Ascending aorta (tissue), 2 donors: ENCODE measurements at regions not wholly inside any gene's neighbourhood (a gene's known extent, or its start where the extent isn't known, plus 50 kb on each side); places are given as distances from the start of the nearest gene placed in this dataset.

Source experiments
- DNase-seq, 2 donors: peaks; one replicate each; pipeline ENCODE4 v3.0.0-alpha.2; 2019; ENCODE audit warnings: low spot score in 2 of 2
- H3K27ac ChIP-seq, 2 donors: fragments of 200-600 bp; sonication (generic); one replicate each; pipeline ENCODE4 v1.5.1; 2016 to 2017; ENCODE audit warnings: mild to moderate bottlenecking in 1 of 2
- H3K27me3 ChIP-seq: fragments of 200-600 bp; sonication (generic); one replicate; pipeline ENCODE4 v1.5.1; 2017
- H3K36me3 ChIP-seq, 2 donors: fragments of 200-600 bp; sonication (generic); one replicate each; pipeline ENCODE4 v1.5.1; 2016
- H3K4me1 ChIP-seq, 2 donors: fragments of 200-600 bp; sonication (generic); one replicate each; pipeline ENCODE4 v1.5.1; 2016 to 2017; ENCODE audit warnings: mild to moderate bottlenecking in 1 of 2
- H3K4me3 ChIP-seq, 2 donors: fragments of 200-600 bp; sonication (generic); one replicate each; pipeline ENCODE4 v1.5.1; 2016 to 2017; ENCODE audit warnings: mild to moderate bottlenecking in 1 of 2
- H3K9me3 ChIP-seq, 2 donors: fragments of 200-600 bp; sonication (generic); one replicate each; pipeline ENCODE4 v1.5.1; 2016
- CTCF ChIP-seq, 3 experiments: fragments of 200-600 bp in 2 of 3; fragments of 450-650 bp in 1 of 3; sonication (generic) in 2 of 3; IDR thresholded peaks; one replicate each; pipeline ENCODE4 v1.5.1; 2016 to 2019; ENCODE audit warnings: antibody characterized with exemption in 3 of 3, mild to moderate bottlenecking in 1 of 3, moderate library complexity in 1 of 3
- intact Hi-C: fragments of 100-400 bp; cut with DNase I; formaldehyde crosslinking; loops from one replicate; pipeline ENCODE4 v1.15.1; 2023

GRCh38 chr16:52320930-52321439 lies 226.0 kb downstream of the TOX3 start:
- no peak overlapping the region for H3K27ac ChIP-seq
- H3K27me3 ChIP-seq = no peaks in the 10 kb centered on the region
- no peak for TF ChIP-seq CTCF (IDR thresholded peaks at IDR 0.05)
- no peaks in the 10 kb centered on the region for H3K36me3 ChIP-seq
- DNase-seq = no peak
- no peaks in the 10 kb centered on the region for H3K9me3 ChIP-seq
- intact Hi-C loops = no loop called here
- H3K4me3 ChIP-seq = no peak overlapping the region
- no peaks in the 10 kb centered on the region for H3K4me1 ChIP-seq

GRCh38 chr16:52318302-52319009 lies 228.5 kb downstream of the TOX3 start:
- DNase-seq = no peak
- no peak for TF ChIP-seq CTCF (IDR thresholded peaks at IDR 0.05)
- no peaks in the 10 kb centered on the region for H3K27me3 ChIP-seq
- no peaks in the 10 kb centered on the region for H3K36me3 ChIP-seq
- no peak overlapping the region for H3K27ac ChIP-seq
- no peaks in the 10 kb centered on the region for H3K4me1 ChIP-seq
- H3K4me3 ChIP-seq = no peak overlapping the region
- intact Hi-C loops = no loop called here
- no peaks in the 10 kb centered on the region for H3K9me3 ChIP-seq

DNA sequence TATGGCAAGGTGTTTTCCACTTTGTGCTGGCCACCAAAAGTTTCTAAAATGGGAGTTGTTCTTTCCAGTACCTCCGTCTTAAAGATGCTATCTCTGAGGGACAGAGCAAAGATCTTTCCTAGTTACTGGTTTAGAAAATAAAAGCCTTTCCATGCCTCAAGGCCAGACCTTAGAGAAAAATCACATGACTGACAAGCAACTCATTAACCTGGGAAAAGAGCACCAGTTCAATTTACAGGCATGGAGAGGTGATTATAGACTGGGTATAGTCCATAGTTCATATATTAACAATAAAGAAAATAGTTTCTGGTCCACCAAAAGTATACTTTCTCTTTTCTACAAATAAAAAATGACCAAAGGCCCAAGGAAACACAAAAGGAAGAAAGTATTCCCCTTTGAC lies 230.7 kb downstream of the TOX3 start:
- H3K36me3 ChIP-seq = no peaks in the 10 kb centered on the region
- H3K27ac ChIP-seq = no peak overlapping the region
- no peak for DNase-seq
- no peaks in the 10 kb centered on the region for H3K4me1 ChIP-seq
- H3K4me3 ChIP-seq = no peak overlapping the region
- no peaks in the 10 kb centered on the region for H3K9me3 ChIP-seq
- intact Hi-C loops = no loop called here
- no peaks in the 10 kb centered on the region for H3K27me3 ChIP-seq
- TF ChIP-seq CTCF (IDR thresholded peaks at IDR 0.05) = no peak

- Histone ChIP-seq H3K4me3 (no peak overlapping the region), H3K4me1 (no peaks in the 10 kb centered on the region), H3K27me3 (no peaks in the 10 kb centered on the region), H3K36me3 (no peaks in the 10 kb centered on the region), H3K9me3 (no peaks in the 10 kb centered on the region), H3K27ac (no peak overlapping the region)
- intact Hi-C loops = no loop called here
- no peak for DNase-seq
- no peak for TF ChIP-seq CTCF (IDR thresholded peaks at IDR 0.05)
These were observed 234.2 kb downstream of the TOX3 start for GRCh38 chr16:52312716-52313115.

DNA sequence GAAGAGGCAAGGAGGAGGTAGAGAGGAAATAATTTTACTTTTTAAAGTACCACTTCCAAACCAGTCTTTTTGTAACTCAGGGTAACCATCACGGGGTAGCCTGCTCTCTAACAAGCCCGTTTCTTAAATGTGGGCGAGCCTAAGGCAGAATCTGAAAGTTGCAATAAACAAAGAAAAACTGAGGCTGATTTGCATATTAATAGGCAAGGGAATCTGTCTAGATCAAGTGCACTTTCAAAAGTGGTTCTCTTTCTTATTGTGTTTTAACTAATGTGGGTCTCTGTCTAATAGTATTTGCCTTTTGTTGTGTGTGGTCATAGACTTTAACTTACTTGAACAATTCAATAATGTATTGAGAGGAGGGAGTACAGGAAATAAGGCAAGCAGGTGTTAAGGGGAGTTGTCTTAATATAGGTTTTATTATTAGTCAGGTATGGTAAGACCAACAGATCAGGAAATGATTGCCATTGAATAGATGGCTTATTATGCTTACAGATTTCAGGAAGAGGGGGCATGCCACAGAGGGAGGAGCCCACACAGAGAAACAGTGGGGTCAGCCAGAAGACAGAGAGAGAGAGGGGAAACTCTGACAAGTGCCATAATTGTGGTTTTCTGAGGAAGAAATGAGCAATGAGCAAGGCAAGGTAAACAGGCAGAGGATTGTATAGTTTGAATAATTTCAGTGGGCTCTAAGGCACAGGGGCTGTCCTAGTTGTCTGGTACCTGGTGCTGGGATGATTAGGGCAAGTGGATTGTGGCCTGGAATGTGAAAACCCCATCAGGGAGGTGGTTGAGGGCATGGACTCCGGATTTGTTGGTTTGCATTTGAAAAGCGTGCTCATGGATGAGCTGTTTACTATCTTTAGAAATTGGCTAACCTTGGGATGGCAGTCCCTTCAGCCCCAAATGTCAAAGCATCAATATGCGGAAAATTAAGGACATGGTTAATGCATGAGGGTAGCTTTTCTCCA lies 237.2 kb downstream of the TOX3 start:
- no peaks in the 10 kb centered on the region for H3K9me3 ChIP-seq
- intact Hi-C loops = no loop called here
- no peak for TF ChIP-seq CTCF (IDR thresholded peaks at IDR 0.05)

More for the DNA sequence above, 237.2 kb downstream of the TOX3 start:
- H3K4me1 ChIP-seq = no peaks in the 10 kb centered on the region
- H3K36me3 ChIP-seq = no peaks in the 10 kb centered on the region
- DNase-seq = no peak
- no peak overlapping the region for H3K4me3 ChIP-seq
- no peak overlapping the region for H3K27ac ChIP-seq
- H3K27me3 ChIP-seq = no peaks in the 10 kb centered on the region
